OCI-M1 (cell line): ENCODE measurements at regions not wholly inside any gene's neighbourhood (a gene's known extent, or its start where the extent isn't known, plus 50 kb on each side); places are given as distances from the start of the nearest gene placed in this dataset.

Experiments
- DNase-seq: peaks from one replicate; lab custom pipeline; 2025; lab: John Stamatoyannopoulos, UW

GRCh38 chr18:77572537-77572936 lies 322.9 kb downstream of the GALR1 start:
- no peak for DNase-seq

GRCh38 chr18:77573571-77573970 lies 323.9 kb downstream of the GALR1 start:
- DNase-seq, result no peak

GRCh38 chr18:77590943-77591515 lies 341.4 kb downstream of the GALR1 start:
- DNase-seq, result no peak

- no peak for DNase-seq
Measured at GRCh38 chr18:77597726-77598125, 348.1 kb downstream of the GALR1 start.

- no peak for DNase-seq
Measured at GRCh38 chr18:77600674-77601073, 351.0 kb downstream of the GALR1 start.

GRCh38 chr18:77601567-77601966 lies 351.9 kb downstream of the GALR1 start:
- no peak for DNase-seq

- DNase-seq, result no peak
Measured at GRCh38 chr18:77607087-77607486, 357.4 kb downstream of the GALR1 start.

GRCh38 chr18:77608807-77609206 lies 359.2 kb downstream of the GALR1 start:
- DNase-seq, result no peak

GRCh38 chr18:77617694-77618093 lies 368.0 kb downstream of the GALR1 start:
- no peak for DNase-seq

GRCh38 chr18:77619525-77619924 lies 369.9 kb downstream of the GALR1 start:
- DNase-seq, result no peak

GRCh38 chr18:77622009-77622692 lies 372.5 kb downstream of the GALR1 start:
- DNase-seq, result no peak

- no peak for DNase-seq
Measured at GRCh38 chr18:77632758-77633157, 383.1 kb downstream of the GALR1 start.

- DNase-seq, result no peak
Measured at GRCh38 chr18:77634494-77634893, 384.8 kb downstream of the GALR1 start.

- DNase-seq, result no peak
Measured at GRCh38 chr18:77635451-77635850, 385.8 kb downstream of the GALR1 start.

- DNase-seq, result no peak
Measured at GRCh38 chr18:77635858-77636257, 386.2 kb downstream of the GALR1 start.

GRCh38 chr18:77645170-77645872 lies 395.7 kb downstream of the GALR1 start:
- no peak for DNase-seq

GRCh38 chr18:77647472-77647871 lies 397.8 kb downstream of the GALR1 start:
- no peak for DNase-seq

GRCh38 chr18:77648411-77648810 lies 398.8 kb downstream of the GALR1 start:
- no peak for DNase-seq

GRCh38 chr18:77650799-77651385 lies 401.2 kb downstream of the GALR1 start:
- peak; percentile 66 for DNase-seq

- DNase-seq, result no peak
Measured at GRCh38 chr18:77651441-77651840, 401.8 kb downstream of the GALR1 start.

- no peak for DNase-seq
Measured at GRCh38 chr18:77653792-77654191, 404.1 kb downstream of the GALR1 start.

GRCh38 chr18:77654302-77654701 lies 404.7 kb downstream of the GALR1 start:
- no peak for DNase-seq
